ENCODE measurements at regions not wholly inside any gene's neighbourhood (a gene's known extent, or its start where the extent isn't known, plus 50 kb on each side); places are given as distances from the start of the nearest gene placed in this dataset.

- Histone ChIP-seq H3K27me3 (no peaks in the 10 kb centered on the region), H3K4me1 (no peaks in the 10 kb centered on the region), H3K36me3 (no peaks in the 10 kb centered on the region), H3K4me3 (no peak overlapping the region), H3K9me3 (no peaks in the 10 kb centered on the region), H3K27ac (no peak overlapping the region)
- no peak for TF ChIP-seq CTCF (IDR thresholded peaks at IDR 0.05)
- no peak for TF ChIP-seq POLR2A (IDR thresholded peaks at IDR 0.05)
- intact Hi-C loops (cut with DNase I) = no loop called here
- ATAC-seq (no peak), DNase-seq (no peak)
- WGBS (ENCODE audit: insufficient coverage, low coverage, low lambda C conversion rate, missing lambda C conversion rate) = 80% methylated on average over 5 of the region's 5 CpGs
Observed at GRCh38 chr11:92524542-92524941, 299.9 kb downstream of the FAT3 start.

- no peaks in the 10 kb centered on the region for H3K4me1 ChIP-seq
- TF ChIP-seq POLR2A (IDR thresholded peaks at IDR 0.05) (no peak), CTCF (IDR thresholded peaks at IDR 0.05) (no peak)
- H3K4me3 ChIP-seq = no peak overlapping the region
- ATAC-seq (no peak), DNase-seq (no peak)
- H3K27ac ChIP-seq = no peak overlapping the region
- intact Hi-C loops (cut with DNase I) = no loop called here
- H3K9me3 ChIP-seq = no peaks in the 10 kb centered on the region
- H3K27me3 ChIP-seq = no peaks in the 10 kb centered on the region
- no peaks in the 10 kb centered on the region for H3K36me3 ChIP-seq
Observed at GRCh38 chr11:92527467-92527866, 302.8 kb downstream of the FAT3 start.

- no peaks in the 10 kb centered on the region for H3K9me3 ChIP-seq
- 86% methylated on average over 6 of the region's 6 CpGs for WGBS (ENCODE audit: insufficient coverage, low coverage, low lambda C conversion rate, missing lambda C conversion rate)
Observed at GRCh38 chr11:92528001-92528400, 303.4 kb downstream of the FAT3 start.

GRCh38 chr11:92531065-92531739 lies 306.6 kb downstream of the FAT3 start:
- 78% methylated on average over 7 of the region's 7 CpGs for WGBS (ENCODE audit: insufficient coverage, low coverage, low lambda C conversion rate, missing lambda C conversion rate)
- intact Hi-C loops (cut with DNase I) = no loop called here

More at GRCh38 chr11:92528001-92528400, 303.4 kb downstream of the FAT3 start:
- no peak overlapping the region for H3K27ac ChIP-seq
- H3K4me1 ChIP-seq = no peaks in the 10 kb centered on the region
- no peak for DNase-seq
- intact Hi-C loops (cut with DNase I) = no loop called here
- H3K4me3 ChIP-seq = no peak overlapping the region
- H3K27me3 ChIP-seq = no peaks in the 10 kb centered on the region
- TF ChIP-seq POLR2A (IDR thresholded peaks at IDR 0.05) = no peak
- no peak for TF ChIP-seq CTCF (IDR thresholded peaks at IDR 0.05)
- no peaks in the 10 kb centered on the region for H3K36me3 ChIP-seq
- ATAC-seq = no peak

More at GRCh38 chr11:92531065-92531739, 306.6 kb downstream of the FAT3 start:
- no peaks in the 10 kb centered on the region for H3K9me3 ChIP-seq
- H3K4me1 ChIP-seq = no peaks in the 10 kb centered on the region
- TF ChIP-seq CTCF (IDR thresholded peaks at IDR 0.05) (no peak), POLR2A (IDR thresholded peaks at IDR 0.05) (no peak)
- no peak for DNase-seq
- H3K27me3 ChIP-seq = no peaks in the 10 kb centered on the region
- peak in 1 of 4 donors; percentile 31 for ATAC-seq
- H3K27ac ChIP-seq = no peak overlapping the region
- no peak overlapping the region for H3K4me3 ChIP-seq
- no peaks in the 10 kb centered on the region for H3K36me3 ChIP-seq
